ENCODE measurements at regions not wholly inside any gene's neighbourhood (a gene's known extent, or its start where the extent isn't known, plus 50 kb on each side); places are given as distances from the start of the nearest gene placed in this dataset.

GRCh38 chr3:76624164-76624563, 415.7 kb upstream of the ROBO2 start:
- TF ChIP-seq CTCF (IDR thresholded peaks at IDR 0.05; ENCODE audit: low read depth, low read length) = no peak
- TF ChIP-seq EZH2phosphoT487 (IDR thresholded peaks at IDR 0.05; ENCODE audit: low read depth) = no peak

Measured in OCI-LY3 (cell line).